ENCODE measurements at regions not wholly inside any gene's neighbourhood (a gene's known extent, or its start where the extent isn't known, plus 50 kb on each side); places are given as distances from the start of the nearest gene placed in this dataset.
"Not testable (repeated sequence)": the region's sequence is repeated elsewhere in the genome, so short reads cannot be mapped to it uniquely, and the experiment has no call there.

DNA sequence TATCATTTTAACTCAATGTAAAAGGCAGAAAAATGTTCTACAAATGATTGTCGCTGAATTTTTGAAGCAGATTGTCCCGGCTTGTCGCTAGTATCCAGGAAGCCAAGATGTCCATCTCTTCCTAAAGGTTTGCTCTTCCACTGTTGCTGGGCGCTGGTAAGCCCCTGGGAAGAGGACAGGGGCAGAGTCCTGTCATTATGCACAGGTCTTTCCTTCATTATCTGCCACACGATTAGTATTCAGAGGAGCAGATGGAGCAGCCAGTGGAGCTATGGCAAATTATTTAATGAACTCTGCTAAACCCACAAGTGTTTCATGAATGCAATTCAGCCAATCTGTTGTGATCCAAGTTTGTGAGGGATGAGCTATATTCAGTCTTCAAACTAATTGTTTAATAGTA lies 499.1 kb upstream of the NRP1 start:
- in situ Hi-C loops (cut with HindIII; ENCODE audit: low sequenced_read_pairs) = no loop called here
- H3K4me3 ChIP-seq (ENCODE audit: low read depth, low read length) = no peak overlapping the region
- DNase-seq (ENCODE audit: low read depth, low spot score) = no peak
- TF ChIP-seq CTCF (IDR thresholded peaks at IDR 0.05; ENCODE audit: low read depth, low read length) = no peak

DNA sequence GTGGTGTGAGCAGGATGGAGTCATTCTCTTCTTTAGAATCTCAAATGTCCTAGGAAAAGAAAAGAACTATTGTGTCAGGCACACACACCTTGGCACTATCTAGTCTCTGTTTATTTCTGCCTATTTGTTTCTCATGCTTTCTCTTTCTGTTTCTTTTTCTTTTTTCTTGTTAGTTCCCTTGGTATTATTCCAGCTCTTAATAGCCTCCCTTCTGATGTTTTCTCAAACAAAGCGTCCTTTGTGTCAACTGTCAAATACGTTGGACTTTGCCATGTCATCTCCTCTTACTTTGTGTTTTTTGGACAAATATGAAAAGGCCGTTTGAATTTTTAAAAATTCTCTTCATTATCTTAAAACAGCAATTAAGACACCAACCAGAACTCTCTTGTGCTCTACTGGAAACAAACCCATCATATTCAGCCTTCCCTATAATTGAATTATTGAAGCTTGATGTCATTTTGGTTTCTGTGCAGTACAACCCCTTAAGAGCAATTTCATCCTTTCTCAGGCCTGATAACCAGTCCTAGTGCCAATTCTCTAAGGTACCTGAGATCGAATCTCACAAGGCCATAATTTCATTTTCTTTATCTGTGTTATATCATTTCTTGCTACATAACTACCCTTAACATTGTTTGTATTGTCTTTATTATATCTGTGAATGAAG lies 497.8 kb upstream of the NRP1 start:
- DNase-seq (ENCODE audit: low read depth, low spot score) = no peak
- no peak overlapping the region for H3K4me3 ChIP-seq (ENCODE audit: low read depth, low read length)
- no peak for TF ChIP-seq CTCF (IDR thresholded peaks at IDR 0.05; ENCODE audit: low read depth, low read length)
- in situ Hi-C loops (cut with HindIII; ENCODE audit: low sequenced_read_pairs) = no loop called here

DNA sequence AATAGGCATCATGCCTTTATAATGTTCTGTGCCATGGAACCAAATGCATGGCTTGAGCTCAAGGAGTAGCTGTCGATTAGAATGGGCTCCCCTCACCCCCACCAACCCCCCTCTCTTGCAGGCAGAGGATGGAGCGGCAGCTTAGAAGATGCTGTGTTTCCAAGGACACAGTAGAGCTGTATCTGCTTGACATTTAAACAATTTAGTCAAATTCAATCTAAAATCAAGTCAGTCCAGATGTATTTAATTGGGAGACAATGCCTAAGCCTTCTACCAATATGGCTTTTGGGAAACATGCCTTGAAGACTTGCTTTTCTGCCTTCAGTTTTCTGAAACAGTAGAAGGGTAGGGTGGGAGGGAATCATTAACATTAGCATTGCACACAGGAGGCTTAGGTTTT lies 497.1 kb upstream of the NRP1 start:
- TF ChIP-seq CTCF (IDR thresholded peaks at IDR 0.05; ENCODE audit: low read depth, low read length) = no peak
- in situ Hi-C loops (cut with HindIII; ENCODE audit: low sequenced_read_pairs) = no loop called here
- DNase-seq (ENCODE audit: low read depth, low spot score) = no peak
- no peak overlapping the region for H3K4me3 ChIP-seq (ENCODE audit: low read depth, low read length)

GRCh38 chr10:33829899-33830298 lies 495.4 kb upstream of the NRP1 start:
- DNase-seq (ENCODE audit: low read depth, low spot score); in situ Hi-C loops (cut with HindIII; ENCODE audit: low sequenced_read_pairs): not testable (repeated sequence)

DNA sequence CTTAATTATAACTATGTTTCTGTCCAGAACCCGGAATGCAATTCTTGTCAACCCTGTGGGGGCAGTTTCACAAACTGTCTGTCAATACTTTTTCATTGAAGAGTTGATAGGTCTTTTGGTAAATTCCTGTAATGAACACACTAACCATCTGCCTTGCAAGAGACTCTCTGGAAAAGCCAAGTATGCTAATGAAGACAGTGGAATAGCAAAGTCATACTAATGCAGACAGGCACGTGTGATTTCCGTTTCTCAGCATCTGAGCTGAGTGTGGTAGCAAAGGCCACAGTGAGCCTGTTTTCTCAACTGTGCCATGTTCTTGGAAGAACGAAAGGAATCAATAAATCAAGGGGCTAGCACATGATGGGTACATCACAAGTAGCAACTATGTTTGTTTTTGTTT lies 494.1 kb upstream of the NRP1 start:
- no peak for TF ChIP-seq CTCF (IDR thresholded peaks at IDR 0.05; ENCODE audit: low read depth, low read length)
- no peak for DNase-seq (ENCODE audit: low read depth, low spot score)
- in situ Hi-C loops (cut with HindIII; ENCODE audit: low sequenced_read_pairs) = no loop called here
- no peak overlapping the region for H3K4me3 ChIP-seq (ENCODE audit: low read depth, low read length)

More at GRCh38 chr10:33829899-33830298, 495.4 kb upstream of the NRP1 start:
- not testable (repeated sequence) for H3K4me3 ChIP-seq (ENCODE audit: low read depth, low read length)

- TF ChIP-seq CTCF (IDR thresholded peaks at IDR 0.05; ENCODE audit: low read depth, low read length) = no peak
- in situ Hi-C loops (cut with HindIII; ENCODE audit: low sequenced_read_pairs) = no loop called here
- DNase-seq (ENCODE audit: low read depth, low spot score) = no peak
- H3K4me3 ChIP-seq (ENCODE audit: low read depth, low read length) = no peak overlapping the region
Observed at GRCh38 chr10:33826186-33826585, 491.7 kb upstream of the NRP1 start.

DNA sequence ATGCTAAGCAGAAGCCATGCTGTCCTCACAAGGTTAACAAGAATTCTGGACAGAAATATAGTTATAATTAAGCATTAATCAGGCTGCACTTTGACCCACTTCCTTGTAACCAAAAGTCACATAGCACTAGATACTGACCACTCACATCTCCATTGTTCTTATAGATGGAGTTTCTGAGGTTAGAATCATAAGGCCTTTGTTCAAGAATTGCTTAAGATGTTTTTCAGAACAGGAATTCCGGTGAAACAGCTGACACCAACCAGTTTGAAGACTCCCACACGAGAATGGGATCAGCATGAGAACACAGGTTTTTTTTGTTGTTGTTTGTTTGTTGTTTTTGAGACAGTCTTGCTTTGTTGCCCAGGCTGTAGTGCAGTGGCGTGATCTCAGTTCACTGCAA lies 488.3 kb upstream of the NRP1 start:
- no peak for TF ChIP-seq CTCF (IDR thresholded peaks at IDR 0.05; ENCODE audit: low read depth, low read length)
- no peak overlapping the region for H3K4me3 ChIP-seq (ENCODE audit: low read depth, low read length)
- DNase-seq (ENCODE audit: low read depth, low spot score) = no peak
- in situ Hi-C loops (cut with HindIII; ENCODE audit: low sequenced_read_pairs) = no loop called here

Data from astrocyte of the spinal cord (primary cell).